DOHH2 (cell line): ENCODE measurements at regions not wholly inside any gene's neighbourhood (a gene's known extent, or its start where the extent isn't known, plus 50 kb on each side); places are given as distances from the start of the nearest gene placed in this dataset.

Experiments
- H3F3A ChIP-seq: fragments of 200-600 bp; sonication (generic), shearing (Covaris generic); 2 replicates; pipeline ENCODE4 v1.6.0; 2016; ENCODE audit warnings: antibody characterized with exemption, mild to moderate bottlenecking; ENCODE audit not compliant: control insufficient read depth, insufficient read depth
- H3K27ac ChIP-seq: fragments of 200-600 bp; sonication (generic); 2 replicates; pipeline ENCODE4 v1.5.1; 2014; ENCODE audit warnings: low read depth, mild to moderate bottlenecking, low read length, moderate library complexity
- H3K27me3 ChIP-seq: fragments of 200-600 bp; sonication (generic); 2 replicates; pipeline ENCODE4 v1.6.1; 2014; ENCODE audit warnings: mild to moderate bottlenecking, low read length, mixed read lengths; ENCODE audit not compliant: control insufficient read depth
- H3K36me3 ChIP-seq: fragments of 200-600 bp; sonication (generic); 2 replicates; pipeline ENCODE4 v1.6.1; 2014; ENCODE audit warnings: mild to moderate bottlenecking, low read length, moderate library complexity, mixed read lengths; ENCODE audit not compliant: control insufficient read depth
- H3K4me1 ChIP-seq: fragments of 200-600 bp; sonication (generic); 2 replicates; pipeline ENCODE4 v1.6.1; 2014; ENCODE audit warnings: mild to moderate bottlenecking, low read length, mixed read lengths; ENCODE audit not compliant: control insufficient read depth
- H3K4me2 ChIP-seq: fragments of 200-600 bp; sonication (generic); 2 replicates; pipeline ENCODE4 v1.6.0; 2014; ENCODE audit warnings: mild to moderate bottlenecking, low read length, moderate library complexity
- H3K4me3 ChIP-seq: fragments of 200-600 bp; sonication (generic); 2 replicates; pipeline ENCODE4 v1.5.1; 2014; ENCODE audit warnings: mild to moderate bottlenecking, low read length, mixed read lengths
- H3K79me2 ChIP-seq: fragments of 200-600 bp; sonication (generic); 2 replicates; pipeline ENCODE4 v1.6.1; 2014; ENCODE audit warnings: mild to moderate bottlenecking, low read length, mixed read lengths; ENCODE audit not compliant: control insufficient read depth
- H3K9me2 ChIP-seq: fragments of 200-600 bp; sonication (generic); replicated peaks from 2 replicates; pipeline ENCODE4 v1.6.1; 2014; ENCODE audit warnings: mild to moderate bottlenecking, low read length, mixed read lengths; ENCODE audit not compliant: control insufficient read depth
- H3K9me3 ChIP-seq: fragments of 200-600 bp; sonication (generic); 2 replicates; pipeline ENCODE4 v1.6.1; 2014; ENCODE audit warnings: antibody characterized with exemption, low read length, mixed read lengths; ENCODE audit not compliant: control insufficient read depth, insufficient read depth
- H4K20me1 ChIP-seq: fragments of 200-600 bp; sonication (generic); 2 replicates; pipeline ENCODE4 v1.6.0; 2014; ENCODE audit warnings: low read depth, mild to moderate bottlenecking, antibody characterized with exemption, low read length, moderate library complexity; ENCODE audit not compliant: control insufficient read depth, insufficient read depth
- EZH2phosphoT487 ChIP-seq: fragments of 200-600 bp; sonication (generic); IDR thresholded peaks from 2 replicates; pipeline ENCODE4 v1.6.1; 2017; ENCODE audit warnings: borderline replicate concordance, mild to moderate bottlenecking, antibody characterized with exemption, low read length, moderate library complexity, mixed read lengths
- TF ChIP-seq, protein P1 (sequence below): fragments of 200-600 bp; sonication (generic); IDR thresholded peaks from one replicate; pipeline ENCODE4 v1.5.1; 2014; ENCODE audit warnings: antibody characterized with exemption, mild to moderate bottlenecking, low read depth, low read length; ENCODE audit not compliant: poor library complexity, severe bottlenecking

DNA sequence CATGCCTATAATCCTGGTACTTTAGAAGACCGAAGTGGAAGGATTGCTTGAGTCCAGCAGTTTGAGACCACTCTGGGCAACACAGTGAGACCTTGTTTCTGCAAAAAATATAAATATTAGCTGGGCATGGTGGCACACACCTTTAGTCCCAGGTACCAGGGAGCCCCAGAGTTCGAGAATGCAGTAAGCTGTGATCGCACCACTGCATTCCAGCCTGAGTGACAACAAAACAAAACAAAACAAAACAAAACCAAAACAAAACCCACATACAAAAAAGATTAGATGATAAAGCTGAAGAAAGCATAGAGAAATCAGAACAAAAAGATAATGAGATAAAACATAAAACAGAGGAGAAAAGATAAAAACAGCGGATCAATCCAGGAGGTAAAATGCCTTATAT, 62.1 kb downstream of the TCF20 start:
- TF ChIP-seq, protein P1, sequence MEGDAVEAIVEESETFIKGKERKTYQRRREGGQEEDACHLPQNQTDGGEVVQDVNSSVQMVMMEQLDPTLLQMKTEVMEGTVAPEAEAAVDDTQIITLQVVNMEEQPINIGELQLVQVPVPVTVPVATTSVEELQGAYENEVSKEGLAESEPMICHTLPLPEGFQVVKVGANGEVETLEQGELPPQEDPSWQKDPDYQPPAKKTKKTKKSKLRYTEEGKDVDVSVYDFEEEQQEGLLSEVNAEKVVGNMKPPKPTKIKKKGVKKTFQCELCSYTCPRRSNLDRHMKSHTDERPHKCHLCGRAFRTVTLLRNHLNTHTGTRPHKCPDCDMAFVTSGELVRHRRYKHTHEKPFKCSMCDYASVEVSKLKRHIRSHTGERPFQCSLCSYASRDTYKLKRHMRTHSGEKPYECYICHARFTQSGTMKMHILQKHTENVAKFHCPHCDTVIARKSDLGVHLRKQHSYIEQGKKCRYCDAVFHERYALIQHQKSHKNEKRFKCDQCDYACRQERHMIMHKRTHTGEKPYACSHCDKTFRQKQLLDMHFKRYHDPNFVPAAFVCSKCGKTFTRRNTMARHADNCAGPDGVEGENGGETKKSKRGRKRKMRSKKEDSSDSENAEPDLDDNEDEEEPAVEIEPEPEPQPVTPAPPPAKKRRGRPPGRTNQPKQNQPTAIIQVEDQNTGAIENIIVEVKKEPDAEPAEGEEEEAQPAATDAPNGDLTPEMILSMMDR: no peak
- no peak for TF ChIP-seq EZH2phosphoT487
- Histone ChIP-seq H3K4me2 (no peak overlapping the region), H4K20me1 (peaks cover 8% of the 10 kb centered on the region; the same call in 1 of the 2 replicates)

DNA sequence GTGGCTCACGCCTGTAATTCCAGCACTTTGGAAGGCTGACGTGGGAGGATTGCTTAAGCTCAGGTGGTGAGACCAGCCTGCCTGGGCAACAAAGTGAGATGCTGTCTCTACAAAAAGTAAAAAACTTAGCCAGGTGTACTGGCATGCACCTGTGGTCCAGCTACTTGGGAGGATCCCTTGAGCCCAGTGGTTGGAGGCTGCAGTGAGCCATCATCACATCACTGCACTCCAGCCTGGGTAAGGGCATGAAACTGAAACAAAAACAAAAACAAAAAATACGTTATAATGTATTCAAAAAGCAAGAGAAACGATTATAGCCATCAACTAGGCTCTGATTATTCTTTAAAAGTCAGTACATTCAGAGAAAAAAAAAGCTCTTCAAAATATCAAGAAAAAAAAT, 62.5 kb downstream of the TCF20 start:
- H3K4me1 ChIP-seq: no peaks in the 10 kb centered on the region
- H3K9me3 ChIP-seq: no peaks in the 10 kb centered on the region
- peaks cover 62% of the 10 kb centered on the region for H3K36me3 ChIP-seq
- H3K4me2 ChIP-seq: no peak overlapping the region
- H3K79me2 ChIP-seq: peaks cover 78% of the 10 kb centered on the region
- H4K20me1 ChIP-seq: peaks cover 8% of the 10 kb centered on the region; the same call in 1 of the 2 replicates
- no peaks in the 10 kb centered on the region for H3K27me3 ChIP-seq
- no peak overlapping the region for H3K27ac ChIP-seq
- H3K4me3 ChIP-seq: no peak overlapping the region
- TF ChIP-seq, protein P1: no peak
- TF ChIP-seq EZH2phosphoT487: no peak
- no peaks in the 10 kb centered on the region for H3F3A ChIP-seq
- H3K9me2 ChIP-seq: no peaks in the 10 kb centered on the region

More for the DNA sequence above, 62.1 kb downstream of the TCF20 start:
- no peaks in the 10 kb centered on the region for H3K4me1 ChIP-seq
- H3F3A ChIP-seq: no peaks in the 10 kb centered on the region
- H3K9me3 ChIP-seq: no peaks in the 10 kb centered on the region
- no peaks in the 10 kb centered on the region for H3K9me2 ChIP-seq
- no peak overlapping the region for H3K4me3 ChIP-seq
- peaks cover 74% of the 10 kb centered on the region for H3K79me2 ChIP-seq
- no peaks in the 10 kb centered on the region for H3K27me3 ChIP-seq
- peaks cover 66% of the 10 kb centered on the region for H3K36me3 ChIP-seq
- no peak overlapping the region for H3K27ac ChIP-seq

DNA sequence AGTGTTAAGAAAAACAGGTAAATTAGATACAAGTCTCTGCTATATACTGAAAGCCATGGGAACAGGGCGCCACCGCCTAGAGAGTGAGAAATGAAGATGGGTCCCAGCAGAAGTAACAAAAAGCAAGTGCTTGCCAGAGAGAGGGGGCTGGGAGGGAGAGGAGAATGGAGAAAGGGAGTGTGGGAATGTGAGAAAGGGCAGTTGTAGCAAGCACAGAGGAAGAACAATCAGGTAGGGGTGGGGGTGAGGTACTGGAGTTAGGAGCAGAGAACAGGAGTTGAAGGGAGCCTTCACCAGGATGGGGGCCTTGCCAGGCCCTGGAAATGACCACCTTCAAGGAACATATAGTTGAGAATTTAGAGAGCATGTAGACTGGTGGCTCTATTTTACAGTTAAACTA, 66.8 kb downstream of the TCF20 start:
- no peaks in the 10 kb centered on the region for H3K9me3 ChIP-seq
- H3K36me3 ChIP-seq: peaks cover 33% of the 10 kb centered on the region
- no peaks in the 10 kb centered on the region for H3K4me1 ChIP-seq
- peaks cover 13% of the 10 kb centered on the region for H4K20me1 ChIP-seq
- H3K79me2 ChIP-seq: peaks cover 97% of the 10 kb centered on the region
- no peaks in the 10 kb centered on the region for H3F3A ChIP-seq
- no peak overlapping the region for H3K4me2 ChIP-seq
- no peak for TF ChIP-seq EZH2phosphoT487
- TF ChIP-seq, protein P1: no peak
- no peaks in the 10 kb centered on the region for H3K27me3 ChIP-seq
- no peak overlapping the region for H3K4me3 ChIP-seq
- no peaks in the 10 kb centered on the region for H3K9me2 ChIP-seq
- no peak overlapping the region for H3K27ac ChIP-seq
